Peyer's patch (tissue), 4 donors: ENCODE measurements at regions not wholly inside any gene's neighbourhood (a gene's known extent, or its start where the extent isn't known, plus 50 kb on each side); places are given as distances from the start of the nearest gene placed in this dataset.

Source experiments
- CTCF ChIP-seq, 6 experiments: fragments of 450-650 bp in 4 of 6; fragments of 200-600 bp in 2 of 6; sonication (generic) in 1 of 6; IDR thresholded peaks; one replicate each; pipeline ENCODE4 v1.5.1; 2017 to 2019; ENCODE audit warnings: antibody characterized with exemption in 6 of 6, mild to moderate bottlenecking in 3 of 6, moderate library complexity in 1 of 6
- POLR2A ChIP-seq, 2 donors: fragments of 450-650 bp; IDR thresholded peaks; one replicate each; pipeline ENCODE4 v1.5.1; 2017; ENCODE audit warnings: antibody characterized with exemption in 2 of 2, mild to moderate bottlenecking in 2 of 2, moderate library complexity in 2 of 2

GRCh38 chr6:109255946-109256640 lies 126.2 kb downstream of the CD164 start:
- TF ChIP-seq POLR2A (IDR thresholded peaks at IDR 0.05) (no peak), CTCF (IDR thresholded peaks at IDR 0.05) (no peak)
